ENCODE measurements at regions not wholly inside any gene's neighbourhood (a gene's known extent, or its start where the extent isn't known, plus 50 kb on each side); places are given as distances from the start of the nearest gene placed in this dataset.
A peak's percentile ranks its signal among the peaks of the same experiment; 100 is the strongest.

- TF ChIP-seq, protein P1, sequence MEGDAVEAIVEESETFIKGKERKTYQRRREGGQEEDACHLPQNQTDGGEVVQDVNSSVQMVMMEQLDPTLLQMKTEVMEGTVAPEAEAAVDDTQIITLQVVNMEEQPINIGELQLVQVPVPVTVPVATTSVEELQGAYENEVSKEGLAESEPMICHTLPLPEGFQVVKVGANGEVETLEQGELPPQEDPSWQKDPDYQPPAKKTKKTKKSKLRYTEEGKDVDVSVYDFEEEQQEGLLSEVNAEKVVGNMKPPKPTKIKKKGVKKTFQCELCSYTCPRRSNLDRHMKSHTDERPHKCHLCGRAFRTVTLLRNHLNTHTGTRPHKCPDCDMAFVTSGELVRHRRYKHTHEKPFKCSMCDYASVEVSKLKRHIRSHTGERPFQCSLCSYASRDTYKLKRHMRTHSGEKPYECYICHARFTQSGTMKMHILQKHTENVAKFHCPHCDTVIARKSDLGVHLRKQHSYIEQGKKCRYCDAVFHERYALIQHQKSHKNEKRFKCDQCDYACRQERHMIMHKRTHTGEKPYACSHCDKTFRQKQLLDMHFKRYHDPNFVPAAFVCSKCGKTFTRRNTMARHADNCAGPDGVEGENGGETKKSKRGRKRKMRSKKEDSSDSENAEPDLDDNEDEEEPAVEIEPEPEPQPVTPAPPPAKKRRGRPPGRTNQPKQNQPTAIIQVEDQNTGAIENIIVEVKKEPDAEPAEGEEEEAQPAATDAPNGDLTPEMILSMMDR (IDR thresholded peaks at IDR 0.05; ENCODE audit: low read depth, low read length) = no peak
- in situ Hi-C loops (cut with HindIII; ENCODE audit: low sequenced_read_pairs) = no loop called here
- DNase-seq (ENCODE audit: low read depth, low spot score) = no peak
- no peak overlapping the region for H3K4me3 ChIP-seq (ENCODE audit: low read depth, low read length)
Observed at GRCh38 chr16:72357910-72358309, 186.0 kb upstream of the PMFBP1 start.

DNA sequence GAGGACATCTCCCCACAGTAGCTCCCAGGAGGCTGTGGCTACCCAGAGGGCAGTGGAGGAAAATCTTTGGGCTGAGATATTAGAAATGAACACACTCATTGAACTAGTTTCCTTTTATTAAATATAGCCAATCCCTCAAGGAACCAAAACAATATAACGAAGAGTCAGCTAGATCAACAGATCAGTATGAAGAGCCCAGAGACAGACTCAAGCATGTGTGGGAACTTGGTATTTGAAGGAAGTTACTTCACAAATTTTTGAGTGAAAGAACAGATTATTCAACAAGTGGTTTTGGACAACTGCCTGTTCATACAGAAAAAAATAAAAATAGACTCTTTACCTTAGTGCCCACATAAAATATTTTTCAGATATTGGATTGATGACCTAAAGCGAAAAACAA, 183.6 kb upstream of the PMFBP1 start:
- DNase-seq (ENCODE audit: low read depth, low spot score) = peak; percentile 61

GRCh38 chr16:72349719-72350118, 177.8 kb upstream of the PMFBP1 start:
- no peak overlapping the region for H3K4me3 ChIP-seq (ENCODE audit: low read depth, low read length)
- TF ChIP-seq, protein P1 (IDR thresholded peaks at IDR 0.05; ENCODE audit: low read depth, low read length) = no peak
- DNase-seq (ENCODE audit: low read depth, low spot score) = no peak
- in situ Hi-C loops (cut with HindIII; ENCODE audit: low sequenced_read_pairs) = no loop called here

More for the DNA sequence above, 183.6 kb upstream of the PMFBP1 start:
- H3K4me3 ChIP-seq (ENCODE audit: low read depth, low read length) = no peak overlapping the region
- in situ Hi-C loops (cut with HindIII; ENCODE audit: low sequenced_read_pairs) = no loop called here
- TF ChIP-seq, protein P1 (IDR thresholded peaks at IDR 0.05; ENCODE audit: low read depth, low read length) = no peak

- TF ChIP-seq, protein P1 (IDR thresholded peaks at IDR 0.05; ENCODE audit: low read depth, low read length) = no peak
- DNase-seq (ENCODE audit: low read depth, low spot score) = no peak
- in situ Hi-C loops (cut with HindIII; ENCODE audit: low sequenced_read_pairs) = no loop called here
- H3K4me3 ChIP-seq (ENCODE audit: low read depth, low read length) = no peak overlapping the region
Observed at GRCh38 chr16:72332926-72333325, 161.0 kb upstream of the PMFBP1 start.

DNA sequence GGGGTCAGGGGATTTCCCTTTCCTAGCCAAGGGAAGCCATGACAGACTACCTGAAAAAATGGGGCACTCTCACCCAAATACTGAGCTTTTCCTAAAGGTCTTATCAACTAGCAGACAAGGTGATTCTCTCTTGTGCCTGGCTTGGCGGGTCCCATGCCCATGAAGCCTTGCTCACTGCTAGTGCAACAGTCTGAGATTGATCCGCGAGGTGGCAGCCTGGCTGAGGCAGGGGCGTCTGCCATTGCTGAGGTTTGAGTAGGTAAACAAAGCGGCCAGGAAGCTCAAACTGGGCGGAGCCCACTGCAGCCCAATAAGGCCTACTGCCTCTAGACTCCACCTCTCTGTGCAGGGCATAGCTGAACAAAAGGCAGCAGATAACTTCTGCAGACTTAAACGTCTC, 152.6 kb upstream of the PMFBP1 start:
- H3K4me3 ChIP-seq (ENCODE audit: low read depth, low read length) = no peak overlapping the region
- in situ Hi-C loops (cut with HindIII; ENCODE audit: low sequenced_read_pairs) = no loop called here
- DNase-seq (ENCODE audit: low read depth, low spot score) = no peak
- TF ChIP-seq, protein P1 (IDR thresholded peaks at IDR 0.05; ENCODE audit: low read depth, low read length) = no peak

- TF ChIP-seq, protein P1 (IDR thresholded peaks at IDR 0.05; ENCODE audit: low read depth, low read length) = no peak
- in situ Hi-C loops (cut with HindIII; ENCODE audit: low sequenced_read_pairs) = no loop called here
- no peak overlapping the region for H3K4me3 ChIP-seq (ENCODE audit: low read depth, low read length)
- DNase-seq (ENCODE audit: low read depth, low spot score) = peak; percentile 71
Observed at GRCh38 chr16:72317446-72317845, 145.5 kb upstream of the PMFBP1 start.

- TF ChIP-seq, protein P1 (IDR thresholded peaks at IDR 0.05; ENCODE audit: low read depth, low read length) = no peak
Observed at GRCh38 chr16:72313903-72314302, 141.9 kb upstream of the PMFBP1 start.

More at GRCh38 chr16:72313903-72314302, 141.9 kb upstream of the PMFBP1 start:
- H3K4me3 ChIP-seq (ENCODE audit: low read depth, low read length) = no peak overlapping the region
- in situ Hi-C loops (cut with HindIII; ENCODE audit: low sequenced_read_pairs) = no loop called here
- no peak for DNase-seq (ENCODE audit: low read depth, low spot score)

Data from astrocyte of the spinal cord (primary cell).